ENCODE measurements at regions not wholly inside any gene's neighbourhood (a gene's known extent, or its start where the extent isn't known, plus 50 kb on each side); places are given as distances from the start of the nearest gene placed in this dataset.

- TF ChIP-seq JUND (IDR thresholded peaks at IDR 0.05; ENCODE audit: low read length) (no peak), SP2 (IDR thresholded peaks at IDR 0.05; ENCODE audit: low read length) (no peak), GTF2F1 (IDR thresholded peaks at IDR 0.05; ENCODE audit: borderline replicate concordance, low read depth, low read length) (no peak), TBP (IDR thresholded peaks at IDR 0.05; ENCODE audit: low read depth, low read length) (peak; percentile 68), USF2 (IDR thresholded peaks at IDR 0.05; ENCODE audit: low read length) (no peak), CTCF (IDR thresholded peaks at IDR 0.05; ENCODE audit: control extremely low read depth in 1 of 3, insufficient read depth in 1 of 3, low read depth in 1 of 3, low read length in 3 of 3) (peak; percentile 80 to 98 (median 95)), EZH2 (IDR thresholded peaks at IDR 0.05; ENCODE audit: low read depth, low read length, severe bottlenecking) (no peak), HDAC2 (IDR thresholded peaks at IDR 0.05; ENCODE audit: borderline replicate concordance in 1 of 2, low read depth in 2 of 2, low read length in 2 of 2) (no peak), BRCA1 (IDR thresholded peaks at IDR 0.05; ENCODE audit: low read depth, low read length) (no peak), ASH2L (IDR thresholded peaks at IDR 0.05; ENCODE audit: low read length) (peak; percentile 68), SP4 (IDR thresholded peaks at IDR 0.05; ENCODE audit: low read length) (no peak), SIRT6 (IDR thresholded peaks at IDR 0.05; ENCODE audit: low read length) (no peak), CBX5 (IDR thresholded peaks at IDR 0.05; ENCODE audit: low read depth, low read length) (no peak), RNF2 (IDR thresholded peaks at IDR 0.05; ENCODE audit: borderline replicate concordance, low read depth, low read length, missing control alignments, poor library complexity, severe bottlenecking) (no peak), TCF12 (IDR thresholded peaks at IDR 0.05; ENCODE audit: low read depth, low read length) (no peak), HDAC6 (IDR thresholded peaks at IDR 0.05; ENCODE audit: low read depth, low read length) (no peak), NRF1 (IDR thresholded peaks at IDR 0.05; ENCODE audit: low read depth, low read length) (no peak), RAD21 (IDR thresholded peaks at IDR 0.05 in 1 of 2, conservative IDR thresholded peaks at IDR 0.05 in 1 of 2; ENCODE audit: low read depth in 2 of 2, low read length in 2 of 2) (peak; percentile 97 to 98), FOSL1 (IDR thresholded peaks at IDR 0.05; ENCODE audit: insufficient read depth, low read depth, low read length) (no peak), ZNF274 (IDR thresholded peaks at IDR 0.05; ENCODE audit: borderline replicate concordance, extremely low read depth, low read length) (no peak)
These were observed 75.8 kb upstream of the ZBED5 start (continued) for GRCh38 chr11:10933455-10934292.

Data from H1 (cell line).